HG03457 (cell line): ENCODE measurements at regions not wholly inside any gene's neighbourhood (a gene's known extent, or its start where the extent isn't known, plus 50 kb on each side); places are given as distances from the start of the nearest gene placed in this dataset.

Experiments
- ATAC-seq: cut with Tn5 transposase; IDR thresholded peaks from one replicate; pipeline ENCODE4 v1.9.1; 2021; ENCODE audit warnings: moderate number of reproducible peaks; ENCODE audit not compliant: unreplicated experiment

DNA sequence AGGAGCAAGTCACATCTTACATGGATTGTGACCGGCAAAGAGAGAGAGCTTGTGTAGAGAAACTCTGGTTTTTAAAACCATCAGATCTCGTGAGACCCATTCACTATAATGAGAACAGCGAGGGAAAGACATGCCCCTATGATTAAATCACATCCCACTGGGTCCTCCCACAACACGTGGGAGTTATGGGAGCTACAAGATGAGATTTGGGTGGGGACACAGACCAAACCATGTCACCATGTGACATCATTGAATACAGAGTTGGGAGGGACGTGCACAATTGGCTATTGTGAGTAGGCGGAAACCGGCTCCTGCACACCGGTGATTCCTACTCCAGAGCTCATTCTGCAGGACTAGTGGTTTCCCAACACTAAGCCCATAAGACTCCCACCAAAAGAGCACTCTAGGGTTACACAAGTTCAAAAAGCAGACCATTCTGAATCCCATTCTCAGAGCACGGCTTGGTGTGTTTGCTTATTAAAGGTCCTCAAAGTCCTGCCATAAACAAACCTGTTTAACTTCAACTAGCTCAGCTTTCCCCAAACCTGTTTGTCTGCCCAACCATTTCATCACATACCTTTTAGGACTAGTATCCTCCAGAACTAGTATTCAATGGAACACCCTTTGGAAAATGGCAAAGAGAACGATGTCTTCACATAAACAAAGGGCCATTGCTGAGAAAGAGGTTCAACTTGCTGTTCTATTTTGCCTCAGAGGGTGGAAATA, 167.6 kb downstream of the TLE3 start:
- ATAC-seq = no peak

- ATAC-seq = no peak
Observed at GRCh38 chr15:69930754-69931153, 167.0 kb downstream of the TLE3 start.

DNA sequence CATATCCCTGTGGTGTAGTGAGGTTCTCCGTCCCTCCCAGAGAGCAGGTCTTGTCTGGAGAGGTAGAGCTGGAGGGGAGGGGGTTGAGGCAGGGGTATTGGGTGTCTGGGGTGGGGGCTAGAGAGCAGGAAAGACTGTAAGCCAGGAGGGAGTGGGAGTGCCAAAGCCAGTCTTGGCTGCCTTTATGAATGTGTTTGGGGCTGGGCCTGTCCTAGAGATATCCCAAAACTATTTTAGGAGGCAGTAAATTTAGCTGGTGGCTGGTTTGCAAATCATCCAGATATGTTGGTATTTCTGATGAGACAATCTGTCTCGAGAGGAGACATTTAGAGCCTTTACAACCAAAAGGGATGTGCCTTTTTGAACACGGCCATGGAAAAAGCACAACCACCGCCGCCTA, 166.6 kb downstream of the TLE3 start:
- no peak for ATAC-seq

- ATAC-seq = no peak
Observed at GRCh38 chr15:69934607-69935006, 163.1 kb downstream of the TLE3 start.

GRCh38 chr15:69939513-69940440, 157.9 kb downstream of the TLE3 start:
- no peak for ATAC-seq

DNA sequence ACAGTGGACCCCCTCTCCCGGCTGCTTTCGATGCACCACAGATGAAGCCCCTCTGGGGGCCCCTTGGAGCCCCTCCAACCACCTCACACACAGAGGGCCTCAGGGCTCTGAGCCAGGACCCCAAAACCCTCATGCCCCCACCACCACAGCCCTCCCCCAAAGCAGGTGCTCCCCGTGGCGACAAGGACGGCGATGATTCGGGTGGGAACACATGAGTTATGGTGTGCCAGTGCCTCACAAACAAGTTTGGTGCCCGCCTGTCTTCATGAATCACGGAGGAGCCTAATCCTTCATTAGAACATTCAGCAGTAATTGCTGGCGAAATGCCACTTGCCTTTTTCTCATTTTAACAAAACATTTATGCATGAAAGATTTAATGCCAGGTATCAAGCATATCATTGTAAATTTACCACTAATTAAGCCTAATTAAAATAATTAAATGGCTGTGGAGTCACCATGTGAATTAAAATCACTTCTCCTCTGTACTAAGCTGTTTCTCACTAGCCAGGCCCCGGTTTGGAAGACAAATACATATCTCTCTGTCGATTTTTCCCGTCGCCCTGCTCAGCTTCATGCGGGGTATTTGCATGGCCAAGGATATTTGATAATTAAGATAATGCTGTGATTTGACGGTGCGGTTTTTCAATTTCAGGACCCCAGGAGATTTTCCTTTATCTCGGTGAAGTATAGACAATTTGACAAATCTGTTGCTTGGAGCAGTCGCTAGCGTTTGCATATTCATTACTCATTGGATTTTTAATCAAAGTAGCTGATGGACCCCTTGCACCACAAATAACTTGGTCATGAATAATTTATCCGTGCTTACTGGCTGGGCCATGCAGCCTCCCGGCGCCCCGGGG, 157.0 kb downstream of the TLE3 start:
- ATAC-seq = no peak

DNA sequence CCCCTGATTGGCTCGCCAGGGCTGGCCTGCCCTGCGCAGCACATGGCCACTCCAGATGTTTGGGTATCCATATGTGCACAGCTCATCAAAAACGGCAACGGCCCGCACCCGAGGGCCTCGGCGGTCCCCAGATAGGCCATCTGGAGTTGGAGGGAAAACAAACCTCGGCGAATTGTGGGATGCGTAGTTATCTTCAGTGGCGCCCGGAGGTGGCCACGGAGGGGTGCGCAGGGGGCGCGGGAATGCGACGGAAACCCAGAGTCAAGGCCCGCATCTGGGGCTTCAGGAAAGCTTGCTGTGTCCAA, 156.5 kb downstream of the TLE3 start:
- no peak for ATAC-seq

GRCh38 chr15:69941706-69942495, 155.8 kb downstream of the TLE3 start:
- ATAC-seq = no peak

DNA sequence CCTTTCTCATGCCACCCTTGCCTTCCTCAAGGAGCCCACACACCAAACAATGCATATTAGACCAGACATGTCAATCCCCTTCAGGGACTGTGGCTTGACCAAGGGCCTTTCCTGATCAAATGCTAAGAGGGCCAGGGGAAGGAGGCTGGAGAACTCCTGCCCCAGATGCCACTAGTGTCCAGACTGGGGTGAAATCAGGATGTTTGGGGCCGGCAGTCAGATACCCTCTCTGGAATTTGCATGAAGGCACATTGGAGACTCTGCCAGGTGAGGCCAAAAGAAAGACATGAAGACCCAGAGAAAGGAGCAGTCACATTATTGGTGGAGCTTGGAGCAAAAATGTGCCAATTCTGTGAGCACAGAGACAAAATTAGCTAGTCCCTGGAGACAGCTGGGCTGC, 154.1 kb downstream of the TLE3 start:
- ATAC-seq = no peak

DNA sequence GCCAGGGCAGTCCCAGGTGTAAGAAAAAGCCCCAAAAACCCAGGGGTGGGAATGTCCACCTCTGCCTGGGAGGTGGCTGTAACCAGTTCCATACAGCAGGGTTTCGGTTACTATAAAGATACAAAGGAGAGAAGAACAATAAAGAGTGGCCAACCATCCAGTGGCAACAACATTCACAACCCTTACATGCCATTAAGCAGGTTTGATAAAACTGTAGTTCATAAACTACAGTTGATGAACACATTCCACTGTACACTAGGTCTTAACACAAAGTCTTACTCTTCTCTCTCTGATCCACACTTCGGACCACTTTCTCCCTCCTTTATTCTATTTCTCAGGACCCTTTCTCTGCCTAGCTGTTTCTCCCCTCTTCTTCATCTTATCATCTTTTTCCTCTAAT, 152.0 kb downstream of the TLE3 start:
- no peak for ATAC-seq

- no peak for ATAC-seq
Observed at GRCh38 chr15:69946870-69947269, 150.8 kb downstream of the TLE3 start.

DNA sequence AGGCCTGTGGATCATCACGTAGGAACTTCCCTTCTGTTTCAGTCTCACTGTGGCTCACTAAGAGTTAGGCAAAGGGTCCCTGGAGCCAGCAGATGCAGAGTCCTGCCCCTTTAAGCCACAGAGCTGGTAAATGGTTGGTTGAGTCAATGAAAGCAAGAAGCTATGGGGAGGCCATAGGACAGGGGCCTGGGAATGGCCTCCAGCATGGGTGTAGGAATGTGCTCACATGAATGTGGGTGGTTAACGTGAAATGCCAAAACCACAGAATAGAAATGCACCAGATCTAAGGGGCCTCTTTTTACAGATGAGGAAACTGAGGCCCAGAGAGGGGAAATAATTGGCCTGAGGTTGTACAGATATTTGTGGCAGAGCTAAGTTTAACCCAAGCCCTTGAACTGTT, 150.3 kb downstream of the TLE3 start:
- ATAC-seq = no peak

- no peak for ATAC-seq
Observed at GRCh38 chr15:69949485-69949884, 148.2 kb downstream of the TLE3 start.

DNA sequence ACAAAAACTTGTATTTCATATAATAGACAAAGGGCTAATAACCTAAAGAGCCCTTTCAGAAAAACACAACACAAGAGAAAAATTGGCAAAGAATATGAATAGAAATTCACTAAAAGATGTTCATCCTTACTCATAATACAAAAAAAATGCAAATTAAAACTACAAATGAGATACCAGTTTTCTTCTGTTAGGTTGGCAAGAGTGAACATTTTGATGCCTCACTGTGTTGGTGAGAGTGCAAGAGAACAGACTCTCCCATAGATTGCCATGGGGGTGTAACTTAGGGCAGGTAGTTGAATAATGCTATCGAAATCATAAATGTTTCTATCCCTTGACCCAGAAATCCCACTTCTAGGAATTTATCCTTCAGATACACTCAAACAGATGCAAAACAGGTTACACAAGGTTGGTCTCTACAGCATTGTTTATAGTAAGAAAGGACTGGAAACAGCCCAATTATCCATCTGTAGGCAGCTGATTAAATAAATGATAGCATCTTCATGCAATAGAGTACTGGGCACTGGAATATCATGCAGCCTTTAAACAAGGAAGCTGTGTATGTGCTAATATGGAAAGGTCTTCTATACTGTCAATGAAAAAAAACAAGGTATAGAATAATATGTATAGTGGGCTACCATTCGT, 146.3 kb downstream of the TLE3 start:
- ATAC-seq = no peak

GRCh38 chr15:69951898-69952555, 145.7 kb downstream of the TLE3 start:
- no peak for ATAC-seq

GRCh38 chr15:69953051-69953450, 144.7 kb downstream of the TLE3 start:
- ATAC-seq = no peak

GRCh38 chr15:69953816-69954215, 143.9 kb downstream of the TLE3 start:
- no peak for ATAC-seq

GRCh38 chr15:69954666-69955065, 143.1 kb downstream of the TLE3 start:
- no peak for ATAC-seq

- ATAC-seq = no peak
Observed at GRCh38 chr15:69955240-69955894, 142.3 kb downstream of the TLE3 start.
